Renal cortex interstitium (tissue), 11 donors: ENCODE measurements at regions not wholly inside any gene's neighbourhood (a gene's known extent, or its start where the extent isn't known, plus 50 kb on each side); places are given as distances from the start of the nearest gene placed in this dataset.
A peak's percentile ranks its signal among the peaks of the same experiment; 100 is the strongest.

ENCODE experiments used
- DNase-seq, 11 donors: peaks; one replicate each; pipeline ENCODE4 v3.0.0-alpha.2; 2013; ENCODE audit warnings: low read depth in 9 of 11, low spot score in 4 of 11; ENCODE audit errors: extremely low read depth in 1 of 11

DNA sequence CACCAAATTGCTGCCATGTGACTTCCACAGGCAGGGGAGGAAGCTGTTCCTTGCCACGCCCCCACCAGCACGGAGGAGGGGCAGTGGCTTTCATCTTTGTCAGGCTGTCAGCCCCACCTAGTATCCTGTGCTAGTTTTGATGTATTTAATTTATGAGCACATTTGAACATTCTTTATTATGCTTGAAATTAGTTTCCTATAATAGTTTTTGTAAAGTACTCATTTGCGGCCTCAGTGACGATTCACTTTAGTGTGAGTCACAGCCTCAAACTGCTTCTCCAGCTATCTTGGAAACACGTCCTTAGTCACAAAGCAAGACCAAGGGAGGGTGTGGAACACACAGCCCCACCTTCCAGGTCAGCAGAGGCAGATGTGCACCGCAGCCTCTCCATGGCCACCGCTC, 239.9 kb upstream of the ATP10A start:
- DNase-seq: no peak

DNA sequence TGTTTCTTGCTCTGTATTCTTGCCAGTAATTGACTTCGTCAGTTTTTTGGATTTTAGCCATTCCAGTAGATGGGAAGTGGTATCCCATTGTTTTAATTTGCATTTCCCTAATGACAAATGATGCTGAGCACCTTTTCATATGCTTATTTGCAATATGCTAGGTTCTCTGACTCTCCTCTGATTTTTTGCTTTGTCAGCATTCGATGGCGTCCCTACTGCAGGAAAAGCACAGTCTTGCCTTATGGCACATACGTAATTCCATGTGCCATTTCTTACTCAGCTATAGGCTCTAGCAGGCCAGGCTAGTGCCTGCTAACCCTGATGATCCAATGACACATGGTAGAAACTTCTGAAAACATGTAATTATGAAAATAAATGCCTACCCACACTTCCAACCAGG, 239.2 kb upstream of the ATP10A start:
- DNase-seq: no peak

DNA sequence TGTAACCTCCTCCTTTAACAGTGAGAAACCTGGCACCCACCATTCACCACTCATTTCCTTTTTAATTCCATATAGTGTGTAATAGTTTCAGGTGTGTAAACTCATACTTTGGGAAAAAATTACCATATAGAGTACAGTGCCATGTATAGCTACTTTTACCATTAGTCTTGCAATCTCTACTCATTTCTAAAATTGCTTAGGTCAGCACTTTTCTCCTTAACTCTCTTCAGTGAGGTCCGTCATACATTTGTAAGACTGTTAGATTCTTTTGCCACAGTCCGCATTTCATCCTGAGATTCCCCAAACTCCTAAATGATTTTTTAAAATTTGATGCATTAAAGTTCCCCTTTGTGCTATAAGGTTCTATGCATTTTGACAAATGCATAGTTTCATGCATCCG, 238.3 kb upstream of the ATP10A start:
- DNase-seq: no peak

DNA sequence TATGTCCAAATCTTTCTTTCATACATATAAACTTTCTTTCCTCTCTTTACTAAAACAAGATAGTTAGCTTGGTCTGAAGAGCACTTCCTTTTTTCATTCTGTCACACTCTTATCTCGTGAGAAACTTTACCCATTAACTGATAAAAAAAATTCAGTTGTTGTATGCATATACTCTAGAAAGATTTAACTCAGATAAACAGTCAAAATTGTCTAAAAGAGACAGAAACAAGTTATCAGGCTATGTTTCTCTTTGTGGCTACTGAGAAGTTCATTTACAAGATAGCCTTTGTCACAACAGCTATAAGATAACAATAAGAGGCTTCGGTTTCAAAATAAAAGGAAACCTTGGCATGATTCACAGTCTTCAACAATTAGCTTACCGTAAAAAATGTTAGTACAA, 235.7 kb upstream of the ATP10A start:
- DNase-seq: no peak

DNA sequence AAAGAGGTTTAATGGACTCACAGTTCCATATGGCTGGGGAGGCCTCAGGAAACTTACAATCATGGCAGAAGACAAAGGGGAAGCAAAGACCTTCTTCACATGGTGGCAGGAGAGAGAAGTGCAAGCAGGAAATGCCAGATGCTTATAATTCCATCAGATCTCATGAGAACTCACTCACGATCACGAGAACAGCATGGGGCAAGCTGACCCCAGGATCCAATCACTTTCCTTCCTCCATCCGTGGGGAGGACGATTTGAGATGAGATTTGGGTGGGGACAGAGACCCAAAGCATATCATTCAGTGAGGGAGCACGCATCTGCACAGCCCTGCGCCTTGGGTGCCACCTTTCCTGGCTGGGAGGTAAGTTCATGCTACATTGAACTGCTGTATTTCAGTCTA, 234.1 kb upstream of the ATP10A start:
- no peak for DNase-seq

DNA sequence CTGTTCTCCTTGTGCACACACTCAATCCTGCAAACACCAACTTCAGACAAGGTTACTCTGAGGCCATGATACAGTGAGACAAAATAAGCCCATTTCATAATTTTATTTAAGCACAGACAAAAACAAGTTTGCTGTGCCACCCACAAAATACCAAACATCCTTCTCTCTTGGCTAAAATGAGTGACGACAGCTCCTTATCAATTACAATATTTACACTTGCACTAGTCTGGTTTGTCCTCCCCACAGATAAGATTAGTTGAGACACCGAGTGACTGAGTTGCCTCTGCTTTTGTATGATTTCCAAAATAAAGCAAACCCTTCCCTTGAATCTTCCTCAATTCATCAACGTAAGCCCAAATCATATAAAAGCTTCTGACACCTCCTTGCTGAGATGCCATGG, 233.5 kb upstream of the ATP10A start:
- DNase-seq: no peak

DNA sequence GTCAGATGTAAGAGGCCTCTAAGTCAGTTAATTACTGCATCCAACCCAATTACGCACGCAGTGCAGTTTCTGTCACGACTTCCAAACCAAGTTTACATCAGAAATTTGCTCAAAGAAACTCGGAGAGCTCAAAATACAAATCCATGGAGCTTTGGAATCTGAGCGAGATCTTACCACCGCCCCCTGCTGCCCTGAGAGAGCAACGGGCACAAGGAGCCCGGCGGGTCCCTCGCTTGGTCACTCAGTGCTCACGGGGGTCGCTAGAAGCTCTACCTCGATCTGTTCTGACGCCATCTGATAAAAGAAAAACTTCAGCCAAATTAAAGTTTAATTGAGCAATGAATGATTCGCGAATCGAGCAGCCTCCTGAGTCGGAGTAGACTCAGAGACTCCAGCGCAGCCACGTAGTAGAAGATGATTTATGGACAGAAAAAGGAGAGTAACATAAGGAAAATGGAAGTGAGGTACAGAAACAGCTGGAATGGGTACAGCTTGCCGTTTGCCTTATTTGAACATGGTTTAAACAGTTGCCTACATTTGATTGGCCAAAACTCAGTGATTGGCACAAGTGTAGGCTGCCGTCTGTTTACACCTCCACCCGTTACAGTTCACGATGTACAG, 232.7 kb upstream of the ATP10A start:
- DNase-seq: no peak

DNA sequence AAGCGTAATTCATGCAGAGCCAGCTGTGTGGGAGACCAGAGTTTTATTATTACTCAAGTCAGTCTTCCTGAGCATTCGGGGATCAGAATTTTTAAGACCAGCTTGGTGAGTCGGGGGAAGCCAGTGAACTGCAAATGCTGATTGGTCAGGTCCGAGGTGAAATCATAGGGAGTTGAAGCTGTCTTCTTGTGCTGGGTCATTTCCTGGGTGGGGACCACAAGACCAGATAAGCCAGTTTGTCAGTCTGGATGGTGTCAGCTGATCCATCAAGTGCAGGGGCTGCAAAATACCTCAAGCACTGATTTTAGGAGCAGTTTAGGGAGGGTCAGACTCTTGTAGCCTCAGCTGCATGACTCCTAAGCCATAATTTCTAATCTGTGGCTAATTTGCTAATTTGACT, 228.1 kb upstream of the ATP10A start:
- DNase-seq: no peak

DNA sequence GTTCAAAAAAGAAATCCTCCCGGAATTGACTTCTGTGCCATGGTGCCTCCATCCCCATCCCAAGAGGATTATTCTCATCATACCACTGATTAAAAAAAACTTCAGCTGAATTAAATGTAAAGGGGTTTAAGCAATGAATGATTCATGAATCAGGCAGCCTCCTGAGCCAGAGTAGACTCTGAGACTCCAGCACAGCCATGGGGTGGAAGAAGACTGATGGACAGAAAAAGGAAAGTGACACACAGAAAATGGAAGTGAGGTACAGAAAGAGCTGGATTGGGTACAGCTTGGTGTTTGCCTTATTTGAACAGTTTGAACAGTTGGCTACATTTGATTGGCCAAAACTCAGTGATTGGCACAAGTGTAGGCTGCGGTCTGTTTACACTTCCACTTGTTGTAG, 224.8 kb upstream of the ATP10A start:
- DNase-seq: no peak

DNA sequence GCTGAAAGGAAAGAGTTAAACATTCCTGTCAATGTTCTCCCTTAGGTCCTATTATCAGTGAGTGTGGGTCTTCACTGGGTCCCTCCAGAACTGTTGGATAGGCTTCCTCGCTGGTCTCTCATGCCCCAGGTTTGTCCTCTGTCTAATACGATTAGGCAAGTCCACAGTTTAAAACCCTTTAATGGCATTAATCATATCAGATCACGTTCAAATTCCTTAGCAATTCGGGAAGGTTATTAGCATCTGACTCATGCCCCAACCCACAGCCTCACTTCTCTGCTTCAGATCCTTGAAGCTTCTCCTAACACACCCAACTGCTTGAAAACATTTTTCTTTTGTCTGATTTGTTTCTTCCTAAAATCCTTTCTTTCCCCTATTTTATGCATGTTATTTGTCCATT, 224.3 kb upstream of the ATP10A start:
- no peak for DNase-seq

DNA sequence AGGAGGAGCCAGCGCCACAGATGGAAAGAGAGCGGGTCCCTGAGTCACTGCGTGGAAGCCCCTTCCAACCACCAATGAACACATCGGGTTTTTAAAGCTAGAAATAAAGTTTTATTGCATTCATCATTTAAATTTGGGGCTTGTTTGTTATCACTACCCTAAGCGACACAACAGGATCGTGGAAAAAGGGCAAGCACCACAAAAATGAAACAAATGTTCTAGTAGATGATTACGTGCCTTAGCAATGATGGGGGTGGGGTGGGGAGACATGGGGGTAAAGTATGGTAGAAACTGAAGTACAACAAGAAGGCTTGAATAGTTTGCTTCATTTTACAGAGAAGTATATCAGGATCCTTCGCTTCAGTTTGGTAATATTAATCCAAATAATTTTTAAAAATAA, 221.6 kb upstream of the ATP10A start:
- no peak for DNase-seq

DNA sequence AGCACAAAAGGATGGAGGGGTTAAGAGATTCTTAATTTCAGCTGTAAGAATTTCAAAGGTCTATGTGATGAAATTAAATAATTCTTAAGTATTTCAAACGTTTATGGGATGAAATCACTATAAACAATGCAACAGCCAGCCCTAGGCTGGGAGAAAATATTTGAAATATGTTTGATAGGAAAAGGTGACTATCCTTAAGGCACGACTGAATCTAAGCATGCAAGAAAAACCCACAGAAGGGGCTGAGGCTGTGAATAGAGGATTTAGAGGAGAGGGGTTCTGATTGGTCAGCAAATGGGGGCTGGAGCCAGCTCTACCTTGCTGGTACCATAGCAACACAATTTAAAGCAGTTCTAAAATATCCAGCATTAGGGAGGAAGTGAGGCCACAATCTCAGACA, 220.8 kb upstream of the ATP10A start:
- no peak for DNase-seq

DNA sequence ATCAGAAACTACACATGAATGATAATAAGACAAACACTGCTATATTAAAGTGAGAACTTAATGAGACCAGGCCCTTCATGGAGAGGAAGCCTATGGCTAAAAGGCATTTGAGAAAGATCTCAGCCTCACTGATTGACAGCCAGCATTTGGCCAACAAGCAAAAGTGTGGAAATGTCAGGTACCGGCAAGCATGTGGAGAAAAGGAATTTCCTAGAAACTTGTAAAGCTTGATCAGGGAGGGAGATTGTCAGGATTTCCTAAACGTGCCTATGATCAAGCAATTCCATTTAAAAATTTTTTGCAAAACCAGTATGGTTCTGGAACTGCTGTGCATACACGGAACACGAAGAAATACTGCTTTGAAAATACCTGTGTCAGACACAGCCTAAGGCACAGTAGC, 220.3 kb upstream of the ATP10A start:
- peak in 1 of 11 donors; percentile 3 for DNase-seq

DNA sequence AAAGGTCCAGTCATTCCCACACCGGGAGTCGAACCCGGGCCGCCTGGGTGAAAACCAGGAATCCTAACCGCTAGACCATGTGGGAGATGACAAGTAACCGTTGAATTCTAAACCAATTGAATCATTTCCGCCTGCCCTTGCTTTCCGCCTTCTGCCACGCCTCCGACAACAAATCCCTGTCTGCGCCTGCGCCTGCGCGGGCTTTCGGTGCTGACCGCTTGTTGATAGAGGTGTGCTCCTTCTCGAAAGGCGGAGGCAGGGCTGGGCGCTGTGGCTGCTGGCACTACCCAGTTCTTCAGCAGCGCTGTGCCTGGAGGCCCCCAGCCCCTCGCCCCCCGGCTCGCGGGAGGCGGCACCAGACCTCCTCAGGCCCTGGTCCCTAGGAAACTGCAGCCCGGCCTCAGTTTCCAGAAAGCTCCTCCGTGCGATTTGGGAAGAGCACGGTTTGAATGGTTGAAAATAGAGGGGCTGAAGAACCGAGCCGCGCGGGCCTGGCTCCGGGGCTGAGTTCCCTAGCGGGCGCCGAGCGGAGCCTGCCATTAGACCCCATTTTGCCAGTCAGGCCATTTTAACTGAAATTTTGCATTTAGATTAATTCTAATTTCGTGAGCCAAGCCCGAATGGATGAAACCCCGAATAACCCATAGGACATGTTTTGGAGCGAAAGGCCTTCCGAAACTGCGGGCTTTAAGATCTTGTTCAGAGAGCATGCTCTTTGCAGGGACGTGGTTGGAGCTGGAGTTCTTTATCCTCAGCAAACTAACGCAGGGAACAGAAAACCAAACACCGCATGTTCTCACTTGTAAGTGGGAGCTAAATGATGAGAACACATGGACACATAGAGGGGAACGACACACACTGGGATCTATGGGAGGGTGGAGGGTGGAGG, 219.3 kb upstream of the ATP10A start:
- DNase-seq: peak; percentile 90 to 98 (median 95)

DNA sequence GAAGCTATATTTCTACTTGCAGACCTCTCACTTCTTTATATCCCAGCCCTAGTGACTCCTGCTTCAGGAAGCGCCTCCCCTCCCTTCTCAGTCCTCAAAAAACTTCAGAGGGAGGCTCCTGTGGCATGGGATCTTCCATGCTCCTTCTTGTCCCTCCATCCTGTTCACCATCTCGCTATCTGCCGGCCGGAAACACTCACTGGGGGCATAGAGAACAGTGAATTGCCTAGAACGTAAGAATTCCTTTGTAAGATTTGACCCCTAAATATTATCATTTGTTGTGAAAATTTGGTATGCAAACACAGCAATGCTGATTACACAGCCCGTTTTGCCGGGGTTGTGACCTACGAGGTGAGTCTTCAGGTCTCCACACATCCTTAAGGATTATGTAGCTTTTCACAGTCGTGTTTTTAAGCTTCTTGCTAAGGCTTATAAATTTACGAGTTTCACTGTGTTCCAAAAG, 218.7 kb upstream of the ATP10A start:
- no peak for DNase-seq

DNA sequence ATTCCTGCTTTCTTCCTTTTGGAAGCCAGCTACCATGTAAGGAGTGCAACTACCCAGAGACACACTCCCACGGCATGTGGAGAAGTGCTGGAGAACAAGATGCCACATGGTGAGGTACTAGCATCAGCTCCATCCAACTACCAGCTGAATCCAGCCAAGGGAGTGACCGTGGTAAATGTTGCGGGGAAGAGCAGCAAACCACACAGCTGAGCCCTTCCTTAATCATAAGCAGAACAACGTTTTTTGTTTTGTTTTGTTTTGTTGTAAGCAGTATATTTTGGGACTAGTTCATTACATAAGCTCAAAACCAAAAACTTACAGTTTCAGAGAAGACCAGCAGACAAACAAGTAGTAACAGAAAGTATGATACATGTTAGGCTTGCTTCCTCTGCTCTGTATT, 212.6 kb upstream of the ATP10A start:
- DNase-seq: no peak

DNA sequence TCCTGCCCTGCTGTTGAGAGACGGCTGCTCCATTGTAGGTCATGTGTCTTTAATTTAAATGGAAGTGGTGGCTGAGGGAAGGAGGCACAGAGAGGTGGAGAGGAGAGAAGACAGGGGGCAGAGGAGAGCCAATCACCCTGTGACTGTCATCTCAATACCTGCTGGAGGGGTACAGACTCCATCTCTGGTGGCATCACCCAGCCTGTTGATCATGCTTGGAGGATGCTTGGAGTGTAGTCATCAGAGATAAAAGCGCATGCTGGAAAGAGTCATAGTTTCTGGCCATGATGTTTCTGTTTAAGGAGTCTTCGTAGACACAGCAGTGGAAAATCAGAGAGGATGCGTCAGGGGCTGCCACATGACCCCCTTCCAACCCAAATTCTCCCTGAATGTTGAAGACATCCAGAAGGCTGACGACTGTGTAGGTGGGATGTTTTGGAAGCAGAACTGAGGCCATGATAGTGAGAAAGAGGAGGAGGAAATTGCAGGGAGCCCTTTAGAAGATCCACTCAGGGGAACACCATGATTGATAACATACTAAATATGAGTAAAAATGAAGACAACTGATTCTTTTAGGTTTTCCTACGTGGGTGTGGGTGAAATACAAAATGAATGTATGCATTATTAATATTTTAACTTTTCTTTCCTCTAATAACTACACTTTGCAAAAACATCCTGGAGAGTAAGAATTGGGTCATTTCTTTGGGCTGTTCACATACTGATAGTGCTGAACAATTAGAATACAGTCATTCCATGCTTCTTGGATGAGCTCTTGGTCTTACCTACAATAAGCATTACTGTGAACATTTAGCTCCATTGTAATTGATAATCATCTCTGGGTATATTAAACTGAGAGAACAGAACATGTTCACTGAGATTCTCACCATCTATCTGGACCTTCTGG, 210.6 kb upstream of the ATP10A start:
- DNase-seq: no peak

DNA sequence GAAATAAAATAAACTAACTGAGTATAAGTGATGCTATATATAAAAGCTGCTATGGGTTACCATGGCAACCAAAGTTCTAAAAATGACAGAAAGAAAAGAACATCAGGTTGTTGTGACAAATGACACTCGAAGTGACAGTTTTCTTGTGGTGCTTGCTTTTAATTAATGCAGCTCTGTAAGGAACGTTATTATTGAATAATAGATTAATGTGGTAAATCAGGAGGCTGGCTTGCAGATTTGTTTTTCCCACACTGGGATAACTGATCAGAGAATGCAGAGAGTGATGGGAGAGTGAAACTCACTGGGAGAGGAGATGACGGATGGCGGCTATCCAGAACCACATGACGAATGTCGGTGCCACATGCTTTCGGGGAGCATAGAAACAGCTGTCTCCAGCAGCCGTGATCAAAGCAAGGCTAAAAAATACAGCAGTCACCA, 207.0 kb upstream of the ATP10A start:
- DNase-seq: no peak

DNA sequence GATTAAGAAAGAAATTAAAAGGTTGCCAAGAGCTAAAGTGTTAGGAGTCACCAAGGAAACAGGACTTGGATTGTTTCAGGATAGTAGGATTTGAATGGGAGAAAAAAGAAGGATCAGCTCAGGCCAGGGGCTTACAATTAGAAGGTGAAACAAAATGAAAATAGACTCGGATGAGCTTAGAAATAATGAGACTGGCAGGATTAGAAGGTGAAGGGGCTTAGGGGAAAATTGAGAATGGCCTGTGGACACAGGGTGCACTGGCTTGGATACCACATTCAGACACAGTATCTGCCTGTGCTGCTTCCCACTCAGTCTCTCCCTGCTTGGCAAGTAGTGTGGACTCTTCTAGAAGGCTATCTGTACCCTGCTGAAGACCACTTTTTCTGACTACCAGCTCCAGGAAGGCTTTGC, 206.1 kb upstream of the ATP10A start:
- no peak for DNase-seq

DNA sequence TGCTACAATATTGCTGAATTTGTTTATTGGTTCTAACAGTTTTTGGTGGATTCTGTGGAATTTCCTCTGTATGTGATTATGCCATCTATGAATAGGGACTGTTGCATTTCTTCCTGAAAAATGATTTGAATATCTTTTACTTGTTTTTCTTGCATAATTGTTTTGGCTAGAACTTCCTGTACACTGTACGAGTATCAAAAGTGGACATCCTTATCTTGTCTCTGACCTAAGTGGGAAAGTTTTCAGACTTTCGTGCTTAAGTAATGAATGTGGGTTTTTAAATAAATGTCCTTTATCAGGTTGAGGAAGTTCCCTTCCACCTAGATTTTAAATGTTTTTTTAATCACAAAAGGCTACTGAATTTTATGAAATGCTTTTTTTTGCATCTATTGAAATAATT, 203.8 kb upstream of the ATP10A start:
- no peak for DNase-seq
